SK-MEL-5 (cell line): ENCODE measurements at regions not wholly inside any gene's neighbourhood (a gene's known extent, or its start where the extent isn't known, plus 50 kb on each side); places are given as distances from the start of the nearest gene placed in this dataset.
A peak's percentile ranks its signal among the peaks of the same experiment; 100 is the strongest.

ENCODE experiments used
- DNase-seq: peaks from one replicate; pipeline ENCODE4 v3.0.0-alpha.2; 2016; ENCODE audit warnings: low read depth, low spot score
- in situ Hi-C: cut with HindIII; loops from 2 replicates; pipeline ENCODE4 v1.10.0; 2016; ENCODE audit warnings: low sequenced_read_pairs, high pct_unique_total_duplicates, low pct_unique_long_range_greater_than_20kb

- in situ Hi-C loops: no loop called here
- no peak for DNase-seq
Measured at GRCh38 chr5:54634089-54634488, 116.5 kb downstream of the SNX18 start.

DNA sequence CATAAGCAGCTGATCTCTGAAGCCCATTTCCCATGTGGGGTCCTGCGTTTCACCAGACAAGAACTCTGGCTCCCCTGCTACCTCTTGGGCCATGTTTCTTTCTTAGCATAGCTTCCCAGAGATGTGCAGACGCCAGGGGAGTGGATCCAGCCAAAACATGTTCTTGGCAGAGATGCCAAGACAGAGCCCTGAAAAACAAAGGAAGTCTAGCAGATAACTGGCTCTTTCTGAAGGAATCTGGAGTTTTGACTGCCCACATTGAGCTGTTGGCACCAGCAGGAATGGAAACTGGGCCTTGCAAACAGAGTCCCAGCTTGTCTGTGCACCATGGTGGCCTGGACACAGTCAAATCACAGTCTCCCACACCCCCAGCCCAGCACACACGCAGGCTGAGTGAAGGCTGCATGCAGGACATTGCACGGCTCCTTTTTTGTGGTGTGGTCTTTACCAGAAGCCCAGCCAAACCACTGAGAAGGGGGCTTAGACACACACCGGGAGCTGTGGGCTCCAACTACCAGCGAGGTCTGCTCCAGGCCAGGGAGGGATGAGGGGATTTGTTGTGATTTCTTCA is 114.7 kb downstream of the SNX18 start:
- no peak for DNase-seq
- in situ Hi-C loops: no loop called here

- no peak for DNase-seq
- in situ Hi-C loops: no loop called here
Measured at GRCh38 chr5:54630738-54631359, 113.3 kb downstream of the SNX18 start.

GRCh38 chr5:54629115-54629514 is 111.6 kb downstream of the SNX18 start:
- in situ Hi-C loops: no loop called here

DNA sequence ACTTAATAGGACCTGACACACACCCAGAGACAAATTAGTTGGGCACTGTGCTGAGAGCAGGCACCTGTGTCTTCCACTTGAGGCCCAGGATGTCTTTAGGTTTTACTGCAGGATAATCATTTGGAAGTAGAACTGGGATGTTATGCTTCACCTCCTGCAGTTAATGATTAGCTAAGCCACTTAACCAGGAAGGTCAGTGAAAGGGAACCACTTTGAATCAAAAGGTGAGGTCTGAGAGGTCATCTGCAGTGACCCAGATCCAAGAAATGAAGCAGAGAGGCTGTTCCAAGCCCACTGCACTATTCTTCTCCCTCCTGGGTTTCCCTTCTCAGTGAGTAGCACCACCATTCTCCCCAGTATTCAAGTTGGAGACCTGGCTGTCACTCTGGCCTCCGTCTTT is 110.5 kb downstream of the SNX18 start:
- in situ Hi-C loops: no loop called here
- DNase-seq: no peak

More at GRCh38 chr5:54629115-54629514, 111.6 kb downstream of the SNX18 start:
- no peak for DNase-seq

GRCh38 chr5:54626407-54626806 is 108.8 kb downstream of the SNX18 start:
- DNase-seq: no peak
- in situ Hi-C loops: no loop called here

DNA sequence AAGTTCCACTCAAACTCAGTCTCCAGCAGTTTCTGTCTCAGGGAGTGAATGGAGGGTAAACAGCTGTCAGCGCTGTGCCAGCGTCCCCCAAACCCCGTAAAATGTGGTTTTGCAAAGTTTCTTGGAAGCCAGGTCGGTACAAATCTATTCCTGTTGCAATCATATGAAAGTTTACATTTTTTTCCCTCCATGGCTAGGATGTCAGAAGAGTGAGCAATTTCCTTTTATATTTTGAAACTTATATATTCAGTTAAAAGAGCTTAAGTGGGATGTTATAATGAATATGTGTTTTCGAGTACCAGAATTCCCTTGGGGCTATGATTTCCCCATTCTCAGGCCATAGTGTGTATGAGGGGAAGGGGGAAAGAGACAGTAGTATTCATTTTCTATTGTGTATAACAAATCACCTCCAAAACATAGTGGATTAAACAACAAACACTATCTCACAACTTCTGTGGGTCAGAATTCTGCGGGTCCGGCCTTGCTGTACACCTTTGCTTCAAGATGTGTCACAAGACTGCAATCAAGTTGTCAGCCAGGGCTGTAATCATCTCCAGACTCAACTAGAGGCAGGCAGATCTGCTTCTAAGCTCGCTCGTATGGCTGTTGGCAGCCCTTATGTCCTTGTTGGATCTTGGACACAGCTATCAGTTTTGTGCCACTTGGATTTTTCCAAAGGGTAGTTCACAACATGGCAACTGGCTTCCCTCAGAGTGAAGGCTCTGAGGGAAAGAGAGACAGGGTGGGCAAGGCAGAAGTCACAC is 107.4 kb downstream of the SNX18 start:
- no peak for DNase-seq
- in situ Hi-C loops: no loop called here

DNA sequence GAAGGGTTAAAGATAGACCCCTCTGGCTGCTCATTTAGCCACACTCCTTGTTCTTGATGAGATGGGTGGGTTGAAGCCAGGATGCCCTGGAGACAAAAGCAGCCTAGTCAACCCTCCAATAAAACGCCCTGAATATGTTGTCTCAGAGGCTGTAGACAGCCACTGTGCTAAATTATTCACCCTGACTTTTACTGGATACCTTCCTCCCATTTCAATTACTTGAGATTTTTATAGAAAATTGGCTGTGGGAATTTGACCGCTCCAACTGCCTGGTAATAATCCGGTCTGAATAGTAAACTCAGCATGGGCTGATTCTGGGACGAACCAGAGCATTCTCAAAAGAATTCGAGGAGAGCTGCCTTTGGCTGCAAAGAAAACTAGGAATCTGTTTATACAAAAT is 104.2 kb downstream of the SNX18 start:
- in situ Hi-C loops: no loop called here
- DNase-seq: peak; percentile 26

DNA sequence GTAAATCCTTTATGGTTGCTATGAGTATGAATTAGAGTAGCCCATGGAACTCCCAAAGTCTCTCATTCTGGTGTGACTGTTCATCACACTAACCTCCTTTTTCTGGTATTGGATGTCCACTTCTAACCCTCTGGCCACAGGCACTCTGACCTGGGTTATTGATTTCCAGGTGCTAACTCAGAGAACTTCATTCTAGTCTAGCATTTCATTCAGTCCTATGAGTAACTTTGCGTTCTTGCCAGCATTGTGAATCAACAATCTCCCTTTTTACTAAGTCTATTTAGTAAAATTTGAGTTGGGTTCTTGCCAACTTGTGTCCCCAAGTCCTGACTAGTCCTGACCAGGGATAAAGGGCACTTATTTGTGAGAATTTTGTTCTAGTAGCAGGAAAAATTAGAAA is 103.5 kb downstream of the SNX18 start:
- DNase-seq: no peak
- in situ Hi-C loops: no loop called here

DNA sequence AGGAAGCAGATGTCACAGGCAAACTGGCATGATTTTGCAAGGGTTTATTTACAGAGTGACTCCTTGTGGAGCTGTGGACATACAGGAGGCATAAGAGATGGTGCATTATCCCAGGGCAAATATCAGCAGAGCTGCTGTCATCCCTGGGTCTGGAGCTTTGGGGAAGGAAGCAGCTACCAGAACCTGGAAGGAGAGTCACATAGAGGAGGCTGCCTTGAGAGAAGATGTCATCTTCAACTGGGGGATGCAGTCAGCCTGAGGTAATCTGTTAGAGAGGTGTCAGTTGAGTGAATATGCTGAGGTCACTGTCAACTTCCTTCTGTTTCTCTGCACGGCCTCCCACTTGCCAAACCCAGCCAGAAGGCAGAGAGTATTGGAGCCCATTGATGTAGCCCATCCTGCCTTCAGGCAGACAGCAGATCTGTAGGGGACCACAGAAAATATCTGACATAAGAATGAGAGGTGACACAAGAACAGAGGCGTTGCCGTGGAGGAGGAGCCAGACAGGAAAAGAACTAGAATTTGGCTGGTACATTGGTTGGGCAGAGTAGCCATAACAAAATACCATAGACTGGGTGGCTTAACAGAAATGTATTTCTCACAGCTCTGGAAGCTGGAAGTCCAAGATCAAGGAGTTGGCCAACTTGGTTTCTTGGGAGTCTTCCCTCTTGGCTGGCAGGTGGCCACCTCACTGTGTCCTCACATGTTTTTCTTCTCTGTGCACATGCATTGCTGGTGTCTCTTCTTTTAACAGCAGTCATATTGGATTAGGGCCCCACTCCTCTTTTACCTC is 102.8 kb downstream of the SNX18 start:
- DNase-seq: no peak
- in situ Hi-C loops: no loop called here

GRCh38 chr5:54619731-54620130 is 102.2 kb downstream of the SNX18 start:
- no peak for DNase-seq
- in situ Hi-C loops: no loop called here

DNA sequence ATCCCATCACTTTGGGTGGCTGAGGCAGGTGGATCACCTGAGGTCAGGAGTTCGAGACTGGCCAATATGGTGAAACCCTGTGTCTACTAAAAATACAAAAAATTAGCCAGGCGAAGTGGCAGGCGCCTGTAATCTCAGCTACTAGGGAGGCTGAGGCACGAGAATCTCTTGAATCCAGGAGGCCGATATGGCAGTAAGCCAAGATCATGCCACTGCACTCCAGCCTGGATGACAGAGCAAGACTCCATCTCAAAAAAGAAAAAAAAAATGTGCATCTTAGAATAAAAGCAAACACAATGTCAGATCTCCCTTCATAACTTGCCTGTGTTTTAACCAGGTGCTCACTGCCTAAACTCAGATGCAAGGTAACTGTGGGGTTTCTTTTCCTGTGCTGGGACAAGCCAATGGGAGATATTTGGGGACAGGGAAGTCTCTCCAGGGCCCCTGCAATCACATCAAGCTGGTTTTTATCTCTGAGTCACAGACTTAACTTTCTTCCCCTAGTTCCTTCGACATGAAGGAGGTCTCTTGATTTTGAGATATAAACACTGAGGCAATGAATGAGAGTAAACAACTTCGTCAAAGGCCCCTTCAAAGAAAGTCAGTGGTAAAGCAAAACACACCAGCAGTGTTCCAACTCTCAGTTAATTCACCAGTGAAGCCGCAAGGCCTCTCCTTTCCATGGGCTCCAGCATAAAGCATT is 99.1 kb downstream of the SNX18 start:
- DNase-seq: no peak
- in situ Hi-C loops: no loop called here

- DNase-seq: no peak
- in situ Hi-C loops: no loop called here
Measured at GRCh38 chr5:54616031-54616430, 98.5 kb downstream of the SNX18 start.

DNA sequence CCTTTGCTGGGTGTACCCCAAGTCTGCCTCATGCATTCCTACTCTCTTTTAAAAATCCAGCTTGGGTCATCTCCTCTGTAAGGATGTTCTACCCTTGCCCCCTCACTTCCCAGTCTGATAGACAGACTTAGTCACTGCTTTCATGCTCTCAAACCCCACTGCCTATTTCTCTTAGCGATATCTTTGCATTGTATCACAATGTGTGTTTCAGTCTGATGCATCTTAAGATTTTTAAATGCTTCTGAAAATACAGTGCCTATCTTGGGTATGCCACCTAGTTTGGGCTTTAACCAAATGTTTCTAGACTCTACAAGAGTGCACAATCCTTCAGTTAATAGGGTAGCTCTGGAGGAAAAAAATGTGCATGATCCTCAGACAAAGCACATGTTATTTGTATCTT is 97.8 kb downstream of the SNX18 start:
- in situ Hi-C loops: no loop called here
- DNase-seq: no peak

- no peak for DNase-seq
- in situ Hi-C loops: no loop called here
Measured at GRCh38 chr5:54612711-54613110, 95.2 kb downstream of the SNX18 start.

DNA sequence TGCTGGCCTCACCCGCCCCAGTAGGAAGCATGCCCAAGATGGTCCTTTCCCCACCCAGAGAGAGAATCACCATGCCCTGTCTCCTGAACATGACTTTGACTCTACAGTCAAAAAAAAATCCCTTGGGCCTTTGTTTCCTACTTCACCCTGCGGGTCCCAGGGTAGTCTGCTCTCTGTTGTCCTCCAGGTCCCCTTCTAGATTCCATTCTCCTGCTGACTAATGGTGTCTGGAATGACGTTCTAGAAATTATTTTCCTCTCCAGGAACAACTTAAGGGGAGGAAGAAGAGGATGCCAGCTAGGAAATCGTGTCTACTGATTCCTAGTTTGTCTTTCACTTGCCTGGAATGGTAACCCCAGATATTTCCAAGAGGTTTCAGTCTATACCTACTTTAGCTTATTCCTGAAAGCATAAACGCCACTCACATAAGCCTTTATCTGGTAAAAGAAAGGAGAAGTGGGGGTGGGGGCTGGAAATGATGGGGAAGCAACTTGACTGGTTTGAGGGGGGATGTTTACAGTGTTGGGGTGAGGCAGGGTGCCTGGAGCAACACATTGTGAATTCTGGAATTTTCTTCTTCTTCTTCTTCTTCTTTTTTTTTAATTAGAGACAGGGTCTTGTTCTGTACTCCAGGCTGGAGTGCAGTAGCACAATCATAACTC is 93.9 kb downstream of the SNX18 start:
- in situ Hi-C loops: no loop called here

DNA sequence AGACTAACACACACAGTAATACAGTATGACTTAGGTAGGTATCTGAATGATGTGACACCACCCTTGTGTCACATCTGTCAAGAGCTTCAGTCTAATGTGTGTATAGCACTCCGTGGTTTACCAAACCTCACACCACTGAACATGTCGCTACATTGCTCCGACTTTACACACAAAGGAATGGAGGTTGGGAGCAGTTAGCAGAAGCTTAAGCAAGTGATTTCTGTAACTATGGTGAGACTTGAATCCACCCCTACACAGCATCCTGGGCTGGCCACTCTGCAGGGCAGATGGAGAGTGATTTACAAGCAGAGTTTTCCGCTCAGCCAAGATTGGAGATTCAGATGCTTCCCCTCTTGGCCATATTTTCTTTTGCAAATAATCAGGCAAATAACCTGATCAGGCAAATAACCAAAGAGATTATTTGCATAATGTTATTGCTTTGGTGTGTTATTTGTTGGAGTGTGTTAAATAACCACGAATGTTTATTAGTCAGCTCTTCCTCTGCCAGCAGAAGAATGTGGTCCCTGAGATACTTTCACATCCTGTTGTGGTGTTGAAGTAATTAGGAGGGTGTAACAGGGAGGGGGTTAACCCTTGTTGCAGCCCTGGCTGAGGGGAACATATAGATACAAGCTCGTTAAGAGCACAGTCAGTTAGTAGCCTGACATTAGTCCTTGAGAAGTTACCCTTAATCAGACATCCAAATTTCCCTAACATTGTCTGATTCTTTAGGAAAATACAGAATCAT is 92.8 kb downstream of the SNX18 start:
- in situ Hi-C loops: no loop called here
- DNase-seq: no peak

More for the DNA sequence above, 93.9 kb downstream of the SNX18 start:
- no peak for DNase-seq
